ENCODE measurements at regions not wholly inside any gene's neighbourhood (a gene's known extent, or its start where the extent isn't known, plus 50 kb on each side); places are given as distances from the start of the nearest gene placed in this dataset.

GRCh38 chr3:14329116-14329830, 73.1 kb upstream of the SLC6A6 start:
- Histone ChIP-seq H3K4me1 (peaks cover 0 to 8% (median 4%) of the 10 kb centered on the region in 9 donors), H3K27ac (no peak overlapping the region), H3K4me3 (no peak overlapping the region), H3K36me3 (no peaks in the 10 kb centered on the region), H3K27me3 (peaks cover 0 to 30% (median 3%) of the 10 kb centered on the region in 7 donors), H3K9me3 (no peaks in the 10 kb centered on the region)
- ATAC-seq (no peak), DNase-seq (no peak)
- 64 to 71% methylated on average over 11 of the region's 11 CpGs for WGBS, 2 donors
- intact Hi-C loops (cut with DNase I), result no loop called here
- TF ChIP-seq CTCF (IDR thresholded peaks at IDR 0.05), result no peak

GRCh38 chr3:14329842-14330241, 72.6 kb upstream of the SLC6A6 start:
- Histone ChIP-seq H3K27me3 (peaks cover 0 to 30% (median 3%) of the 10 kb centered on the region in 7 donors), H3K27ac (no peak overlapping the region), H3K9me3 (no peaks in the 10 kb centered on the region), H3K4me1 (peaks cover 0 to 8% (median 0%) of the 10 kb centered on the region in 9 donors), H3K36me3 (no peaks in the 10 kb centered on the region), H3K4me3 (no peak overlapping the region)
- DNase-seq (no peak), ATAC-seq (no peak)
- no peak for TF ChIP-seq CTCF (IDR thresholded peaks at IDR 0.05)
- intact Hi-C loops (cut with DNase I), result no loop called here
- 85 to 86% methylated on average over 7 of the region's 7 CpGs for WGBS, 2 donors

- no peak for DNase-seq
- Histone ChIP-seq H3K27ac (no peak overlapping the region), H3K4me3 (no peak overlapping the region), H3K36me3 (no peaks in the 10 kb centered on the region), H3K9me3 (no peaks in the 10 kb centered on the region), H3K4me1 (peaks cover 0 to 8% (median 0%) of the 10 kb centered on the region in 9 donors), H3K27me3 (peaks cover 0 to 30% (median 4%) of the 10 kb centered on the region in 7 donors)
- WGBS, 2 donors, result 90 to 92% methylated on average over 10 of the region's 10 CpGs
- ATAC-seq, result no peak
- TF ChIP-seq CTCF (IDR thresholded peaks at IDR 0.05), result no peak
- intact Hi-C loops (cut with DNase I), result no loop called here
Measured at GRCh38 chr3:14330508-14330907, 71.9 kb upstream of the SLC6A6 start.

- DNase-seq (no peak), ATAC-seq (no peak)
- no peak for TF ChIP-seq CTCF (IDR thresholded peaks at IDR 0.05)
- intact Hi-C loops (cut with DNase I), result no loop called here
- Histone ChIP-seq H3K36me3 (no peaks in the 10 kb centered on the region), H3K4me1 (peaks cover 0 to 8% (median 0%) of the 10 kb centered on the region in 9 donors), H3K27ac (no peak overlapping the region), H3K9me3 (no peaks in the 10 kb centered on the region), H3K27me3 (peaks cover 0 to 35% (median 11%) of the 10 kb centered on the region in 7 donors), H3K4me3 (no peak overlapping the region)
- 92 to 93% methylated on average over 6 of the region's 6 CpGs for WGBS, 2 donors
Measured at GRCh38 chr3:14331251-14331650, 71.2 kb upstream of the SLC6A6 start.
